ENCODE measurements at regions not wholly inside any gene's neighbourhood (a gene's known extent, or its start where the extent isn't known, plus 50 kb on each side); places are given as distances from the start of the nearest gene placed in this dataset.
"Not testable (repeated sequence)": the region's sequence is repeated elsewhere in the genome, so short reads cannot be mapped to it uniquely, and the experiment has no call there.

DNA sequence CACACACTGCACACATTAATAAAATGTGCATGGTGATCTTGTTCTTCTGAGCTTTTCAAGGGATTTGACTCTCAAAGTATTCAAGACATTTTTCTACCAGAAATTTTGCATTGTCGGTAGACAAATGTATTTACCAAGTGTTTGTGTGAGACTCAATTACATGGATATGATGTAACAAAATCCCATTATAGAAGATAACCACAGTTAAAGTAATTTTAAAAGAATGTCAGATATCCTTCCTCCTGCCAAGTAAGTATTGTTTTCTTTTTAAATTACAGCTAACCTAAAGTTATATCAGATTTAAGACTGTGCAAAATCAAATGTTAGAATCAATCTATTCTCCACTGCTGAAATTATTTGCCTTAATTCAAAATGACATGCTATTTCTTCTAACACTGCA, 1344.5 kb upstream of the CHAC2 start:
- DNase-seq = no peak

DNA sequence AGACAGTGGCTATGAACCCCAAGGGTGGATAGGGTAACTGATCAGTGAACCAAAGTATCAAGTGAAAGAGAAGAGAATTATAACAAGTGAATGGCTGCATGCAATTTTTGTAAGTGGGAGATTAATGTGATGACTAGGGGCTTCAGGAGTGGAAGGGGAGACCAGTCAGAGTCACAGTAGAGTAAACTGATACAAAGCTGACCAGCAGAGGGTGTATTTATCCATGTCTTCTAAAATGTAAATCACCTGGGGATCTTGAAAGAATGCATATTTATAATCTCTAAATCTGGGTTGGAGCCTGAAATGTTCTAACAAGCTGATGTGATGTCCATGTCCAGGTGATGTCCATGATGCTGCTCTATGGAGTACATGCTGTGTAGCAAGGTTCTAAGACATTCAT, 1351.3 kb upstream of the CHAC2 start:
- no peak for DNase-seq

DNA sequence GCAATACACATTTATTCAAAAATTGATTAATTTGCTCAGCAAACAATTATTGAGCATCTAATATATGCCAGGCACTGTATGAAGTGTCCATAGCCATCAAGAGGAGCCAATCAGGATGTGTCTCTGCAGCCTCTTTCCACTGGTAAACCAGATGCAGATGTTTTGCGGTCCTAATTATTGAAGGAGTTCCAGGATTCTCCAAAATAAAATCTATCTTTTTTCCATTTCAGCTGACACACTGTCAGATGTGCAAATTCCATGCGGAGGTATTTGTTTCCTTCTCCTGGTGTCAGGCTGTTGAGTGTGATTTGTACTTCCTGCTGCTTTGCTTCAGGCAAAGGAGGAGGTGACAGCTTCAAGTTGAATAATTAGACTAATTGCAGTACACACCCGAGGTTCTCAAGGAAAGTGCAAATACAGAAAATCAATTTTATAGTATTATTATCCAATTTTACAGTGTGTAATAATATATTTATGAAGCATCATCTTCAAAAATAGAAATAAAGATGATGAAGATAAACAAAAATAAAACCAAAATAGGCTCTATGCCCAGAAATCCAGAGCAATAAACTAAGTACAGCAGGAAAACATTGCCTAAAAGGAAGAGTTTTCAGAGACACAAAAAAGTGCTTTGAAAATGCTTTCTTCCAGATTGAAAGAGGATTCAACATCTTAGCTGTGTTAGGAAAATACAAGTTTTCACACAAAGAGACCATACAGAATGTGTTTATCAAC, 1352.9 kb upstream of the CHAC2 start:
- DNase-seq = no peak

DNA sequence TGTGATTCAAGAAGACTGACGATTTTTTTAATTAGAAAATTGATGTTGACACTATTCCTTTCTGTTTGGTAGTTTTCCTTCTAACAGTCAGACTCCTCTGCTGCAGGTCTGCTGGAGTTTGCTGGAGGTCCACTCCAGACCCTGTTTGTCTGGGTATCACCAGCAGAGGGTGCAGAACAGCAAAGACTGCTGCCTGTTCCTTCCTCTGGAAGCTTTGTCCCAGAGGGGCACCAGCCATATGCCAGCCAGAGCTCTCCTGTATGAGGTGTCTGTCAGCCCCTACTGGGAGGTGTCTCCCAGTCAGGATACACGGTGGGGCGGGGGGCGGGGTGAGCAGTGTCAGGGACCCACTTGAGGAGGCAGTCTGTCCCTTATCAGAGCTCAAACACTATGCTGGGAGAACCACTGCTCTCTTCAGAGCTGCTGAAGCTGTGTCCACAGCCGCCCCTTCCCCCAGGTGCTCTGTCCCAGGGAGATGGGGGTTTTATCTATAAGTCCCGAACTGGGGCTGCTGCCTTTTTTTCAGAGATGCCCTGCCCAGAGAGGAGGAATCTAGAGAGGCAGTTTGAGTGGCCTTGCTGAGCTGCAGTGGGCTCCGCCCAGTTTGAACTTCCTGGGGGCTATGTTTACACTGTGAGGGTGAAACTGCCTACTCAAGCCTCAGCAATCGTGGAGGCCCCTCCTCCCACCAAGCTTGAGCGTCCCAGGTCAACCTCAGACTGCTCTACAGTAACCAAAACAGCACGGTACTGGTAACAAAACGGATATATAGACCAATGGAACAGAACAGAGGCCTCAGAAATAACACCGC, 1358.1 kb upstream of the CHAC2 start:
- not testable (repeated sequence) for DNase-seq

DNA sequence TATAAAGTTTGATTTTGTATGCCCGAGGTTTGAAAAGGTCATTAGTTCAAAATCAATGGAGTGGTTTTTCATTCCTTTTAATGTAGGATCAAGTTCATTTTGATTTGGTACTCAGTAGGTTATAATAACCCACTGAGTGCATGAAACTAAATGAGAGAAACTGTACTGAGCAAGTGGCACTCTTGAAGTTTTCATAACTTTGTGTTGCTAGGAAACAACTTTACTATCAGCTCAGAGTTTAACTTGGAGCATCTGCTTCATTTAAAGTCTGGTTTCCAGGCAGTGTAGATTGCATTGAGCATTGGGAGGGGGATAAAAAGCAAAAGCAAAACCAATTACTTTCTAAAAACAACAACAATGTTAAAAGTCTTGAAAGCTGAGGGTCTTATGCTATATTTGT, 1361.6 kb upstream of the CHAC2 start:
- no peak for DNase-seq

DNA sequence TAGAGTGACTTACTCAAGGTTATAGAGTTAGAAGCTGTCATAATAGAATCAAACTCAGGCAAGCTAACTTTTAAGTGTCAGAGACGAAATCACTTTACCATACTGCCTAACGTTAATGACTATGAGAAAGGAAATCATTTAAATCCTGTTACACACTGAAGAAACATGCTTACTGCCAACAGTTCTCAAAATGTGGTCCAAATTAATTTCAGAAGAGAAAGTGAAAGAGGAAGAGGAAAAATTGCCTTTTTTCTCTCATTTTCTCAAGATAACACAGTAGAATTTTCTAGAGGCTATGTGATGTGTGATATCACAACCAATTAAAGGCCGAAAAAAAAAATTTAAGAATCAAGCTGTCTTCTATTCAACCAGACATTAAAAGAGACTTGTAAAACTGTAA, 1362.7 kb upstream of the CHAC2 start:
- DNase-seq = no peak

DNA sequence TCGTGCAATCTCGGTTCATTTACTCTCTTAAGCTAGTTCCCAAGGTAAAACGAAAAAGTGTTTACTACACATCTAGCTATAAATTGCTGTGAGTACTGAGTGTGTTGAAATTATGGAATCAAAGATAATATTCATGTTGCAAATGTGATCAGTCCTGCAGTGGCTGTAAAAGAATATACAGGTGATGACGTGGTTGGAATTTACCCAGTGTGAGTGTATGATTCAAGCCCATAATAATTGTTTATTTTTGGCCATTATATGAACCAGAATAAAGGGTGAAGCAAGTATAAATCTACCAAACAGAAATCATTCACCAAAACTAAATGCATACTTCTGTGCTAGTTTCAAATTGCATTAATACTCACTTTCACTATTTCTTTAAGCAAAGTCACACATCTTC, 1363.6 kb upstream of the CHAC2 start:
- no peak for DNase-seq

DNA sequence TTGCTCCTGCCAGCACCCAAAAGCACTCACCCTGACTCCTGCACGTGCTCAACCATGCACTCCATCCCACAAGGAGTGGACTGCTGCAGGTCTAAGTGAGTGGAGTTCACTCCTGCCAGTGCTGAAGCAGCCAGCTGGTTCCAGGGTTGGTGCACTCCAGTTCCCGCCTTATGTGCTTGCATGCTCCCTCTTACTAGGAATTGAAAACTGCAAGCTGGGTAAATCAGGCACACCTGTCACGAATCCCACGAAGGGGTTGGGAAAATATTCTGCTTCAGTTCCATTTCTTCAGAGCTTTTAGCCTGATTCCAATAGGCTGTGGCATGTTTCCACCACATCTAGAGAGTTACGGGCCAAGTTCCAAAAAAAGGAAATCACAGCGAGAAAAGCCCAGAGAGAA, 1365.5 kb upstream of the CHAC2 start:
- no peak for DNase-seq

DNA sequence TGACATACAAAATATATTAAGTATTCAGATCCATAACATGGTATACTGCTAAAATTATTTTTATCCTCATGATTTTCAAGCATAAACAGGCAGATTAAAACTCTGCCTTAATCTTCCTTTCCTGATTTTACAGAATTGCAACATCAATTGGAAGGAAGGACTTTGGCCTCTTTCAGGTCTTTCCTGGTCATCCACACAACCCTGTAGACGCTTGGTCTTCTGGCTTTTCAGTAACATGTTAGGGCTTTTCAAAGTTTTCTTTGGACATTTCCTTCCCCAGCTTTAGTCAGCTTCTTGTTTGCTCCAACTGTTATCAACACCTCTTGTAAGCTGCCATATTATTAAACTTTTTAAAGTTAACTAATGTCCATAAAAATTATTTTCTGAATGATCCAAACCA, 1364.9 kb upstream of the NRXN1 start:
- DNase-seq = no peak

DNA sequence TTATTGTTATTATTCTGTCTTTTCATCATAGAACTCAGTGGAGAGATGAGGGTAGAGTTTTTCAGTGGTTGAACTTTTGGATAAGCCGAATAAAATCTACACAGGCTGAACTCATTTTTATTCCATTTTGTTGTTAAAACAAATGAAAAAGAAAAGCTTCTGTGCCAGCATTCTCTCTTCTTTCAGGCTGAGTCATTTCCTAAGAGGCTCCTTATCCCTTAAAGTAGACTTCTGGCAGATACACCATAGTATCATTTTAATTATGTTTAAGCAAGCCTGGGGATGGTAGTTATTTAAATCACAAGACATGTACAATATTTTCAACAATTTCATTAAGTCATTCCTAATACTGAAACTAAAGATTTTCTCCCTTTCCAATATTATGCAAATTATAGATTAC, 1364.0 kb upstream of the NRXN1 start:
- DNase-seq = no peak

DNA sequence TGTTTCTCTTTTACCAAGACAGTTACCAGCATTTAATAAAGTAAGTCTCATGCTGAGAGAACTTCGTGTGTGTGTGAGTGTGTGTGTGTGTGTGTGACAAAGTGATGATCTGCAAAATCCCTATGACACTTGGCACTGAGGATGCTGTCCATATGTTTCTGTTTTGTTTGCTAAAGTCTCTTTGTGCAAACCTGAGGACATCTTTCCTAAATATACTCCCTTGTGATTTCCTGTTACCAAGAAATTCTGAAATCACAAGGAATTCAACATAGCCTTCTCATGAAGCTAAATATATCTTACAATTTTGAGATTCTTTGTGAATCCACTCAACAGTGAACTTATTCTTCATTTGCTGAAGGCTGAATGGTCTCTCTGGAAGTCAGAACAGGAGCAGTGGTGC, 1359.7 kb upstream of the NRXN1 start:
- DNase-seq = no peak

DNA sequence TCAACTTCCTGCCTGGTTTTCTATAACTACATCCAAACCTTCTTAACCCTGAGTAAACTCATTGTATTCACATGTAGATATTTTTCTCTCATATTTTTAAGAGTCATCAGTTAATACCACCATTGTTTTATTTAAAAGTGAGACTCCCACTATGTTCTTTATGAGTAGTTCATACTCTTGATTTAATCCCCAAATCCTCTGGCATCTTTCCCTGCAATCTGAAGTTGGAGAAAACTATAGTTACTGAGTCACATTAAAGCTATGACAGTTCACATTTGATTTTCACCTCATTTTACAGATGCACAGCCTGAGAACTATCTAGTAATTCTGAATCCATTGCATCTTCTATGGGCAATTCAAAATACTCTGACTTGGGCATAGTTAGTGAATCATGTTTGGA, 1358.7 kb upstream of the NRXN1 start:
- DNase-seq = no peak

DNA sequence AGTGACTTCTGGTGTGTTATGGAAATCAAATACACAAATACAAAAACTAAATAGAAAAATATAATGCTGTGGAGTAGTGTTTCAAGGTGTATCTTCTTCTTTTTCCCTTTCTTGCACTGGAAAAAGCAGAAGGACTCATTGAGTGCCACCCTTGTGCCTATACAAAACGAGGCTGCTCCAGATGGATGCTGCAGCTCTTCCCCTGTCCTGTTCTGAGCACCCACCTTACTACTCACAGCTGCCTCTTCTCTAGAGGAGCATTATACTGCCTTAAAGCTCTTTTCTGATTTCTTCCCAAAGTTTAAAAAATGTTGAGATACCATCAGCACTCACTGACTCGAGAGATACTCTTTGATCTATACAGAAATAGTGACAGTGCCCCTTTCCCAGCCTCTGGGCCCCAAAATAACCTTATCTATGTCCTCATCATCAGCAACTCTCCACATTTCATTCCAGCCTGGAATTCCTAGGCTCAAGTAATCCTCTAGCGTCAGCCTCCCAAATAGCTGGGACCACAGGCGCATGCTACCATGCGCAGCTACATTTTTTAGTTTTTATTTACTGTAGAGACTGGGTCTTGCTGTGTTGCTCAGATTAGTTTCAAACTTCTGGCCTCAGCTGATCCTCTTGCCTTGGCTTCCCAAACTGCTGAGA, 1356.1 kb upstream of the NRXN1 start:
- no peak for DNase-seq

DNA sequence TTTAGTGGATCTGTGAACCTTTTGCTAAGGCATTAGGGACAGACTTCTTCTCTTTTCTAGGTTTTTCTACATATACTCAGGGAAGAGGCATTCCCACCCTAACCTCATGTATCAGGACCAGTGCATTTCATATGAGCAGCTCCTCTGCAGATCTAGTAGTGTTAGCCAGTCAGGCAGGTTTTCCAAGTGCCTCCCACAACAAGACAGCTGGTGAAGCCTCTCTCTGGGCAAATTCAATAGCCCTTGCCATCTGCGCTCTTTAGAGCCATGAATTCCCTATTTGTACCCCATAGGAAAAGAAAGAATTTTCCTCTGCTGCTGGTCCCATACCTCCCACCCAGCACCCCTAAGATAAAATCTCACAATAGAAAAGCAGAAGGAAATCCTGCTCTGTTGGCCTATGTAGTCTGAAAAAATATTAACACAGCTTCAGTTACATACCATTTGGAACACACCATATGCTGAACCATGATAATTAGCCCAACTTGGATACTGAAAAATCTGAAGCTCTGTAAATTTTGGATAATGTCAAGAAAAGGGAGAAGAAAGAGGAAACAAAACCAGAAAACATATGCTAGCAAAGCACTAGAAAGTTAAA, 1354.6 kb upstream of the NRXN1 start:
- peak; percentile 92 for DNase-seq

DNA sequence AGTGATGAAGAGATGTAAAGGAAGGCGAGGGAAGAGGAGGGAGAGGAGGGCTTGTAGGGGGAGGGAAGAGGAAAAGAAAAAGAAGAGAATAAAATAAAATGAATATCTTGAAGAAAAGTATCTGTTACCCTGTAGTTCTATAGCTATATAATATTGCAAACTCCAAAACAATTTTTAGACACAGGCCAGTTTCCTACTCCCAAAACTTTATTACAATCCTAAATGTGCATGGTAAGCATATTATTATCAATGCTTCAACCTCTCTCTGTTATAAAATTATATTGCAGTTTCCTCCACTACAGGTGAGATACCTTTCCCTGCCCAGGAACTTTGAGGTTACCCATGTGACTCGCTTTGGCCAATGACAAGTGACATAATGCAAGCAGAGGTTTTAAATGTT, 1351.6 kb upstream of the NRXN1 start:
- no peak for DNase-seq

DNA sequence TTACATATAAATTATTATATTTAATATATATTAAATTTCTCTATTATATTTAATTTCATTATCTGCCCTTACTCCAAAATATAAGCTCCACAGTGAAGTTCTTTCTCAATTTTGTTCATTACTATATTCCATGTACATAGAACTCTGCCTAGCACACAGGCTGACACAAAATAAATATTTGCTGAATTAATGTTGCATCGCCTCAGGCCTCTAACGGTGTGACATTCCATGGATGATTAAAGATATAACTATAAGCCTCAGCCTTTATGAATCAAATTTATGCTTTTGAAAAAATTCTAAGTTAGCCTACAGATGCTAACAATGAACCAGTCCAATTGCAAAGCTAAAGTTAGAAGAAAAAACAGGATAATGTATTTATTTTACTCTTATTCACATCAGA, 1337.2 kb upstream of the NRXN1 start:
- no peak for DNase-seq

DNA sequence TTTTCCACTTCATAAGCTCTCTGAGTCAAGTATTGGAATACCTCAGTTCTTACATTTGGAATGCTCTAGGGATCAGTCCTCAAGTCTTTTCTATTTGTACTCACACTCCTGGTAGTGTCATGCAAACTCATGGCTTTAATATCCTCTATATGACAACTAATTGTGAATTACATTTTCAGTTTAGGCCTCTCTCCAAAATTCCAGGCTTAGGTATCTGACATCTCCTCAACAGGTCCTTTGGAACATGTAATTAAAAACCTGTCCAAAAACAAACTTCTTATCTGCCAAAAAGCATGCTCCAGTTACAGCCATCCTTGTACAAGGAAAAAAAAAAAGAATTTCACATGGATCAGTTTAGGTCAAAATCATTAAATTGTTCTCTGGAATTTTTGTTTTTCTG, 1336.2 kb upstream of the NRXN1 start:
- DNase-seq = no peak

DNA sequence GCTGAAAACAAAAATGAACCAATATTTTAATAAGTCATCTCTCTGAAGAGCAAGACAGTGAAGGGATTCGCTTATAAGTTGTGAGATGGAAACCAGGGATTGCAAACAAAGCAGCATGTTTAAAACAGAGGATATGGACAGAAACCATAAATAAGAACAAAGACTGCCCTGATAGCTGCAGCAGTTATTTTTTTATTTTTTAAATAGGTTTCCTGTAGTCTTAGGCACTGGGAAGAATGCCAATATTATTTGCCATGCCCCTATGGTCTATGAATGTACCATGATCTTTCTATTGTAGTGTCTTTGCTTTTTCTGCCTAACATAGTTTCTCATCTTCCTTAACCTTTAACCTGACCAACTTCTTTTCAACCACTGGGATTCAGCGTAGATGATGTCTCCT, 1334.0 kb upstream of the NRXN1 start:
- DNase-seq = no peak

DNA sequence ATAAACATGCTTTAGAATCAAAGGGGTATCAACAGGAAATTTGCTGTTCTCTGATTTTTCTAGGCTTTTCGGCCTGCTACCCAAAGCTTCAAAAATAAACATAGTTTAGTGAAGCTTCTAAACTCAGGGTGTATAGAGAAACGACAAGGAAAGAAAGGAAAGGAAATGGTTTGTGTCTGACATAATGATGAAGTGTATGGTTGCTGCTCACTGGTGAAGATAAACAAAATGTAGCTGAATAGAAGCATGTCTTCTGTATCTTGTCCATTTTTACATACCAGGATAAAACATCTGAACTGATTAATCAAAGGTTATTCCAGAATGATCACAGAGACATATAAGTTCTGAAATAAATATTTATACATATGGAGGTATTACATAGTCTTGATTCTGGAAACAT, 1324.6 kb upstream of the NRXN1 start:
- DNase-seq = no peak

DNA sequence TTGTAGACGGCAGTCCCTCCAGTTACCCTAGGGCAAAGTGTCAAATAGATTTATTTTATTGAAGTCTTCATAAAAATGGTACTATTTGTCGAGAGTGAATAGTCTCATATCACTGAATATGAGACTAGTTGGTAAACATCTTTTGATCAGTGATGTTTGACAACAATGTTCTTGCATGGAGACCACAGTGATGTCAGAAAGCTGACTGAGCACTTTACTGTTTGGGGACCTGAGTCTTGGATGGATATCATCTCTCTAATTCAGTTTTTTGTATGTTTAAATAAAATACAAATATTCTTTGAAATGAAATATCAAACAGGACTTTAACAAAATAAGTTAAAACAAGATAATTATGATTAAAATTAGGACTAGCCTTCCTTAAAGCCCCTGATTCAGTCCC, 1315.4 kb upstream of the NRXN1 start:
- DNase-seq = no peak

DNA sequence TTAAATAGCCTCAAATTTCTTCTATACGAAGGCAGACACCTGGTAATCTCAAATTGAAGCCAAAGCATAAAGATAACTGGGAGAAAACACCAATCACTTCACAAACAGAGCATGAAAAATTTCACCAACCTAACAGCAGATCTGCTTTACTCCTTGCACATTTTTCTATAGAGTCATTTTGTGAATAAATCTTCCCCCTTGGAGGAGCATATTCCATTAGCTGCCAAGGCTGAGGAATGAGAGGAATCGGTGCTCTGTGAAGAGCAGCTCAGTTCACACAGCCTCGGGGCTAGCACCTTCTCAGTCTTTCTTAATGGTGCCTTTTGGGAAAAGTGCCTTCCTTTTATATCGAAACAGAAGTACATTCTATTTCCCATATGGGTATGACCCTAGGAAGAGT, 1313.7 kb upstream of the NRXN1 start:
- DNase-seq = no peak

DNA sequence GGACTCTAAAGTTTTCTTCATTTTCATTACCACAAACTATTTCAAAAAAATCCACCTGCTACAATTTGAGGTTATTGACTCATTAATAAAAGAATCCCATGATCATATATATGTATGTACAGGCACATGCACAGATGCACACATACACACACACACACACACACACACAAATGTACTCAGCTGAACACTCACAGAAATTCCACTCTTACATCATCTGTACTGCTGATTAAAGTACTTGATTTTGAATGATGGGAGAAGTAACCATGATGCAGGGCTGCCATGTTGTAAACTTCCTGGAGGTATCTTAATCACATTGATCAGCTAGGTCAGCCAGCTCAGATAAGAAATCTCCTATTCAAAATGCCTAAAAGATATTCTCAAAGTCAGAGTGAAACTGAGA, 1313.2 kb upstream of the NRXN1 start:
- no peak for DNase-seq

DNA sequence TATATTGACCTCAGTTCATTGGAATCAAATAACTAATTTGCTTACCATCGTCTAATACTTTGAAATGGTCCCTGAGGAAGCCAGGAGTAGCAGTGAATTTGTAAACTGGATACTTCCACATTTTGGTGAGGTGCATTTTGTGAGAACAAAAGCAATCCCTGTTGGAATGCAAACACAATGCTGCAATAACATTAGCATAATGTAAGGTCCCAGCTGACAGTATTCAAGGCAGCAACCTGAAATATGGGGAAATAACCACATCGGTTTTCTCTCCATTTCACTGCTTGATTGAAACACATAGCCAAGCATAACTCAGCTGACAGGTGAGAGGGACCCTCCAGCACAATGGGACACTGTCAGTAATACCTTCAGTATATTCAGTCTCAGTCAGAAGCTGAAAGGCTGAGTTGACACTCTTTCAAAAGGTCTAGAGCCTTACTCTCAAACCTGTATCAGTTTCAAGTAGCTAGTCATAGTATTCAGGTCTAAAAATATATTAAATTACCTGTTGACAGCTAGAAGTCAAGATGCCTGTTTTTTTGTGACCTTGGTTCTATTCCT, 1311.9 kb upstream of the NRXN1 start:
- no peak for DNase-seq

DNA sequence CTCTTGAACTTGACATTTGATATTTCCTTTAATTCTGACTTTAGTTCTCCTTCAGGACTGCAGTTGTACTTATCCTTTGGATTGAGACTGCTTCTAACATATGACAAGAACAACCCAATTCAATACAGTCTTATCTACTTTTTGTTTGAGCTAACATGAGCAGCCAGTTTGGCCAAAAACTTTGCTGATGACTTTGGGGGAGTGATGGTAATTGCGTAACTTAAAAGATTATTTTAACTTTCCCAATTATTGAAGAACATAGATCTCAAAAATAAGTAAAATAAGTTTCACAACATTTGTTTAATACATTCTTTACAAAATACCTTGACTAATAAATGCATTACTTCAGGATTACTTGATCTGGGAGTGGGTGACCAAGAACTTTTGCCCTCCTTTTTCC, 1311.1 kb upstream of the NRXN1 start:
- no peak for DNase-seq
